CD4-positive, alpha-beta memory T cell (primary cell): ENCODE measurements at regions not wholly inside any gene's neighbourhood (a gene's known extent, or its start where the extent isn't known, plus 50 kb on each side); places are given as distances from the start of the nearest gene placed in this dataset.

Experiments
- CTCF ChIA-PET: fragments of 350-600 bp; sonication (Branson Sonifier 250); formaldehyde crosslinking; loops from one replicate; lab custom pipeline; 2021; ENCODE audit warnings: inconsistent platforms; ENCODE audit not compliant: partially characterized antibody; lab: Charles Lee
- POLR2A ChIA-PET: fragments of 350-600 bp; sonication (Branson Sonifier 250); formaldehyde crosslinking; loops from one replicate; lab custom pipeline; 2021; ENCODE audit not compliant: partially characterized antibody; lab: Charles Lee
- DNase-seq, 5 donors: peaks; one replicate each; pipeline versions ENCODE4 v3.0.0 to v3.0.0-alpha.2; 2020 to 2022; ENCODE audit warnings: mixed read lengths in 1 of 5
- H3K27ac ChIP-seq: one replicate; pipeline ENCODE4 v1.7.0; 2013; ENCODE audit warnings: low read depth, low read length
- H3K27me3 ChIP-seq: 2 replicates; pipeline ENCODE4 v1.7.0; 2013; ENCODE audit warnings: mild to moderate bottlenecking, low read length, moderate library complexity; ENCODE audit not compliant: insufficient read depth
- H3K36me3 ChIP-seq: 2 replicates; pipeline ENCODE4 v1.7.0; 2013; ENCODE audit warnings: mild to moderate bottlenecking, low read length, moderate library complexity; ENCODE audit not compliant: insufficient read depth
- H3K4me1 ChIP-seq: 2 replicates; pipeline ENCODE4 v1.7.0; 2013; ENCODE audit warnings: mild to moderate bottlenecking, low read length, moderate library complexity; ENCODE audit not compliant: insufficient read depth
- H3K4me3 ChIP-seq, 2 donors: one replicate each; pipeline ENCODE4 v1.7.0; 2013; ENCODE audit warnings: low read length in 2 of 2, mild to moderate bottlenecking in 1 of 2
- H3K9me3 ChIP-seq, 2 donors: one replicate each; pipeline ENCODE4 v1.7.0; 2013; ENCODE audit warnings: low read length in 2 of 2, control low read depth in 1 of 2; ENCODE audit not compliant: control insufficient read depth in 1 of 2
- H3K27ac Mint-ChIP-seq, 7 donors: one replicate each; pipeline ENCODE4 v1.8.0; 2020 to 2021; ENCODE audit warnings: mixed read lengths in 7 of 7, mild to moderate bottlenecking in 6 of 7, inconsistent platforms in 3 of 7, moderate library complexity in 3 of 7
- H3K27me3 Mint-ChIP-seq, 2 donors: one replicate each; pipeline ENCODE4 v1.8.0; 2020 to 2021; ENCODE audit warnings: mixed read lengths in 2 of 2
- H3K36me3 Mint-ChIP-seq, 2 donors: one replicate each; pipeline ENCODE4 v1.8.0; 2020 to 2021; ENCODE audit warnings: mixed read lengths in 2 of 2, inconsistent platforms in 1 of 2, mild to moderate bottlenecking in 1 of 2
- H3K4me1 Mint-ChIP-seq, 4 donors: one replicate each; pipeline ENCODE4 v1.8.0; 2020 to 2021; ENCODE audit warnings: mixed read lengths in 4 of 4, mild to moderate bottlenecking in 1 of 4
- H3K4me3 Mint-ChIP-seq, 8 donors: one replicate each; pipeline ENCODE4 v1.8.0; 2020 to 2021; ENCODE audit warnings: mixed read lengths in 8 of 8, mild to moderate bottlenecking in 7 of 8, moderate library complexity in 6 of 8, inconsistent platforms in 3 of 8
- H3K9me3 Mint-ChIP-seq, 8 donors: one replicate each; pipeline ENCODE4 v1.8.0; 2020 to 2021; ENCODE audit warnings: mixed read lengths in 8 of 8, mild to moderate bottlenecking in 5 of 8, inconsistent platforms in 3 of 8, moderate library complexity in 1 of 8
- intact Hi-C: fragments of 100-400 bp; cut with micrococcal nuclease; formaldehyde crosslinking; loops from one replicate; pipeline ENCODE4 v1.15.1; 2023

DNA sequence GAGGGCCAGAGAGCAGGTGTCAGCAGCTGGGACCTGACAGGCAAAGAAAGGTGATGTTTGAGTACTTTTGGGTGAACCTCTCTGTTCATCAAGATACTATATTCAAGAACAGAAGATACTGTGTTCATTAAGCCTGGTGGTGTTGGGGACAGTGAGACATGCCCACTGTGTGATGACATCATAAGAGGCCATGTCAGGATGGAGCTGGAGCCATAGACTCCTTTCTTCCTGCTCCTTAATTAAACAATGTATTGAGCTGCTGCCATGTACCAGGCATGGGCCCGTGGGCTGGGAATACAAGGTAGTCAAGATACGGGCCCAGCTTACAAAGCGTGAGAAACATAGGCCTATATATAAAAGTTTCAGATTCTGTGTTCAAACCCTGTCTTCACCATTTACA is 435.4 kb downstream of the RPS6KC1 start:
- Histone ChIP-seq H3K4me3 (no peak overlapping the region), H3K9me3 (no peaks in the 10 kb centered on the region), H3K27ac (no peak overlapping the region), H3K4me1 (no peaks in the 10 kb centered on the region), H3K27me3 (no peaks in the 10 kb centered on the region), H3K36me3 (no peaks in the 10 kb centered on the region)
- H3K27ac Mint-ChIP-seq: no peak overlapping the region
- no peaks in the 10 kb centered on the region for H3K36me3 Mint-ChIP-seq
- peaks cover 0 to 9% of the 10 kb centered on the region in 2 donors for H3K27me3 Mint-ChIP-seq
- H3K4me3 Mint-ChIP-seq: no peak overlapping the region
- no peaks in the 10 kb centered on the region for H3K4me1 Mint-ChIP-seq
- ChIA-PET POLR2A (no interaction called here), CTCF (no interaction called here)
- no peak for DNase-seq
- H3K9me3 Mint-ChIP-seq: peaks cover 0 to 4% (median under 1%) of the 10 kb centered on the region in 8 donors
- intact Hi-C loops: no loop called here

DNA sequence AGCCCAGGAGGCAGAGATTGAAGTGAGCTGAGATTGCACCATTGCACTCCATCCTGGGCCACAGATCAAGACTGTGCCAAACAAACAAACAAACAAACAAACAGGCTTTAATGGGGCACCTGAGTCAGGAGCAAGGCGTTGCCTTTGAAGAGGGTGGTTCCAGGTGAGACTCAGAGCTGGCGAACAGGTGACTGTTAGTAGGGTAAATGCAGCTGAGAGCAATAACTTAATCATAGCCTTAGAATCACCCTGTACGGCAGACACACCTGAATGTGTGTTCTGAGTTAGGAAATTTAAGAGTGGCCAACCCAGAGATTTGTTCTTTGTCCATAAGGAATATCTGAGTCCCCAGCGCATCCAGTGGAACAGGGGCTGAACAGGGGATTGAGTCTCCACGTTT is 440.4 kb downstream of the RPS6KC1 start:
- Histone ChIP-seq H3K9me3 (no peaks in the 10 kb centered on the region), H3K4me1 (no peaks in the 10 kb centered on the region), H3K36me3 (no peaks in the 10 kb centered on the region), H3K27ac (no peak overlapping the region), H3K27me3 (no peaks in the 10 kb centered on the region), H3K4me3 (no peak overlapping the region)
- intact Hi-C loops: no loop called here
- H3K4me3 Mint-ChIP-seq: no peak overlapping the region
- ChIA-PET CTCF (no interaction called here), POLR2A (no interaction called here)
- no peak for DNase-seq
- no peaks in the 10 kb centered on the region for H3K36me3 Mint-ChIP-seq
- H3K27ac Mint-ChIP-seq: no peak overlapping the region
- H3K27me3 Mint-ChIP-seq: peaks cover 5 to 7% of the 10 kb centered on the region in 2 donors
- no peaks in the 10 kb centered on the region for H3K4me1 Mint-ChIP-seq
- peaks cover 0 to 3% (median 0%) of the 10 kb centered on the region in 8 donors for H3K9me3 Mint-ChIP-seq

DNA sequence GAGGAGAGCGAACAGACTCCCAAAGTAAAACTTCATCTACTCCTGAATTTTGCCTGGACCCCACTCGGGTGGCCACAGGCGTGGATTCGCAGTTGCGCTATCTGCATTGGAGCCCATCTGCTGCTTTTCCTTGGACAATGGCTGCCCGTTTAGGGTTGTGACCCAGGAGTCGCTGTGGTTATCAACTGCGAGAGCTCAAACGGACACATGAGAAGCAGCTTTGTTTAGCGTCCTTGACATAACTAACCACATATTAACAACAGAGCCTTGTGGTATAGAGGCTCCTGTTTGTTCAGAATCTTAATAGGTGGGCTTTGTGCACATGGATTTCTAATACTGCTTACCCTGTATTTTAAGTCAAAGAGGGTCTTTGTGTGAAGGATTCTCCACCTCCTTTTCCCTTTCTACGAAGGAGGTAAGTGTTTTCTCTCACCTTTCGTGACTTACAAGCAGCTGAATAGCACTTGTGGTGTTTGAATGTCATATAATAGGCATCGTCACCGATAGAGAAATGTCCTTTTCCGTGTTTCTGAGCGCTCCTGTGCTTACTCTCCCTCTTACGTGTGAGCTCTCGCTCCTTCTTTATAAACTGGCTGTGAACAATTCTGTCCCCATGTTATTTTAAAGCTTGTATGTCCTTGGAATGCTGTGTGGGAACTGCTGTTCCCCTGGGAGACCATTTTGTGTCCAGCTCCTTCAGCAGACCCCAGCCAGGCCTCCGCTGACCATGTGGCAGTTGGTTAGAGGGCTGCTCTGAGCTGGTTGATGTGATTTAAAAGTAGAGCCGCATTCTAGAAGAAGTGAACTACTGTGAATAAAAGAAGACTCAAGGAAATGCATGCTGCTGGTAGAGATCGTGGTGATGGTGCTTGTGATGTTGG is 441.4 kb downstream of the RPS6KC1 start:
- Mint-ChIP-seq H3K27ac (no peak overlapping the region), H3K9me3 (peaks cover 0 to 3% (median 0%) of the 10 kb centered on the region in 8 donors), H3K4me1 (no peaks in the 10 kb centered on the region), H3K4me3 (no peak overlapping the region), H3K36me3 (no peaks in the 10 kb centered on the region), H3K27me3 (peaks cover 5 to 7% of the 10 kb centered on the region in 2 donors)
- intact Hi-C loops: no loop called here
- Histone ChIP-seq H3K36me3 (no peaks in the 10 kb centered on the region), H3K27ac (no peak overlapping the region), H3K27me3 (no peaks in the 10 kb centered on the region), H3K9me3 (no peaks in the 10 kb centered on the region), H3K4me1 (no peaks in the 10 kb centered on the region), H3K4me3 (no peak overlapping the region)
- CTCF ChIA-PET: no interaction called here
- POLR2A ChIA-PET: no interaction called here
- DNase-seq: no peak

DNA sequence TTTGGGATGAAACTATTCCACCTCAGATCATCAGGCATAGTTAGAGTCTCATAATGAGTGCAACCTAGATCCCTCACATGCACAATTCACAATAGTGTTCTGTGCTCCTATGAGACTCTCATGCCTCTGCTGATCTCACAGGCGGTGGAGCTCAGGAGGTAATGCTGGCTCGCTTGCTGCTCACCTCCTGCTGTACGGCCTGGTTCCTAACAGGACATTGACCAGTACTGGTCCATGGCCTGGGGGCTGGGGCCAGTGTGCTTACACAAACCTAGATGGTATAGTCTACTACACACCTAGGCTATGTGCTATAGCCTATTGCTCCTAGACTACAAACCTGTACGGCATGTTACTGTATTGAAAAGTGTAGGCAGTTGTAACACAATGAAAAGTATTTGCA is 448.4 kb downstream of the RPS6KC1 start:
- Mint-ChIP-seq H3K36me3 (no peaks in the 10 kb centered on the region), H3K9me3 (peaks cover 0 to 2% (median 0%) of the 10 kb centered on the region in 8 donors), H3K27me3 (peaks cover under 1 to 2% of the 10 kb centered on the region in 2 donors), H3K27ac (no peak overlapping the region), H3K4me1 (no peaks in the 10 kb centered on the region), H3K4me3 (no peak overlapping the region)
- Histone ChIP-seq H3K9me3 (no peaks in the 10 kb centered on the region), H3K36me3 (no peaks in the 10 kb centered on the region), H3K4me1 (no peaks in the 10 kb centered on the region), H3K27me3 (no peaks in the 10 kb centered on the region), H3K4me3 (no peak overlapping the region), H3K27ac (no peak overlapping the region)
- intact Hi-C loops: no loop called here
- DNase-seq: no peak
- ChIA-PET POLR2A (no interaction called here), CTCF (no interaction called here)

DNA sequence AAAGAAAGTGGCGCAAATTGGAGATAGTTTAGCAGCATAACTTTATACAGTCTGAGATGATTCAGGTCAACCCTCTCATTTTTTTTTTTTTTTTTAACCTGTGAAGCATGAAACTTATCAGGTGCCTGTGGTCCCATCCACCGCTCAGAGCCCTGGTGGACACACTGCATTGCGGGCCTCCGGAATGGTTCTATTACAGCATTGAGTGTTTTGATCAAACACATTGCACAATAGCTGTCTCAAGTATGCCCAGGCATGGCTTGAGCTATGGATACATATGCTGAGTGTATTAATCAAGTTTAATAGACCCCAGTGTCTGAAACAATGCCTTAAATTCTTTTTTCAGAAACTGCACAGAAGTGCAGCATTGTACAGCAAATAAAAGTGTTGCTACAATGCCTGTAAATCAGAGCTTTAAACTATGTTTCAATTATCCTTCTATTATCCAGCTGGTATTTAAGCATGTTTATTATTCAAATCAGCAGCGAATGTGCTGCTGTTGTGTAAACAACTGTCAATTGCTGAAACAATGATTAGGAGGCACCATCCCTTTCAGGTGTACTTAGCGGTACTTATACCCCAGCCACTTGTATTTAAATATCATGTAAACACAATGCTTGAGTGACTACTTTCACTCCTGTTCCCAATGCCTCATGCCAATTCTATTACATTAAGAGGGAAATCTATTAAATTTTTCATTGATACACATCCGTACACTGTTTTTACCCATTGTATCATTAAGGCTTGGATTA is 456.6 kb downstream of the RPS6KC1 start:
- intact Hi-C loops: no loop called here
- ChIA-PET CTCF (no interaction called here), POLR2A (no interaction called here)
- Mint-ChIP-seq H3K4me3 (no peak overlapping the region), H3K9me3 (peaks cover 0 to 7% (median 1%) of the 10 kb centered on the region in 8 donors), H3K27me3 (peaks cover 2% of the 10 kb centered on the region in 2 donors), H3K4me1 (no peaks in the 10 kb centered on the region), H3K36me3 (no peaks in the 10 kb centered on the region), H3K27ac (no peak overlapping the region)
- no peaks in the 10 kb centered on the region for H3K4me1 ChIP-seq
- H3K27ac ChIP-seq: no peak overlapping the region
- H3K27me3 ChIP-seq: no peaks in the 10 kb centered on the region
- H3K36me3 ChIP-seq: no peaks in the 10 kb centered on the region
- no peak overlapping the region for H3K4me3 ChIP-seq
- DNase-seq: no peak
- H3K9me3 ChIP-seq: no peaks in the 10 kb centered on the region

DNA sequence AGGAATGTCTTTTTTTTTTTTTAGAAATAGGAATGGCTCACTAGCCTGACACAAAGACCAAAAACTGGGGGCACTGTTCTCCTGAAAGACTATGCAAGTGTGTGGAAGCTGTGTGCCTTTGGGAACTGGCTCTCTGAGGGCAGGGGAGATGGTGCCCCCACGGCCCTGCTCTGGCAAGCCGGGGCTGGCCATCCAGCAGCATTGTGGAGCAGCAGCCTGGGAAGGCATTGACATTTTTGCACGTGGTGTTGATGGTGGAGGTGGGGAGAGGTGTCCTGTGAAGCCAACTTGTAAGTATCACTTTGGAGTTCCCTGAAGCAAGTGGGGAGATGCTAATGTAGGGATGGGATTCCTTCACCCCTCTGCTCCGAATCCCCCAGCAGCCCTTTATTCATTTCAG is 460.1 kb downstream of the RPS6KC1 start:
- H3K4me3 Mint-ChIP-seq: no peak overlapping the region
- Histone ChIP-seq H3K27ac (no peak overlapping the region), H3K4me3 (no peak overlapping the region), H3K36me3 (no peaks in the 10 kb centered on the region), H3K27me3 (no peaks in the 10 kb centered on the region), H3K9me3 (no peaks in the 10 kb centered on the region), H3K4me1 (no peaks in the 10 kb centered on the region)
- H3K27ac Mint-ChIP-seq: no peak overlapping the region
- peaks cover 2% of the 10 kb centered on the region in 2 donors for H3K27me3 Mint-ChIP-seq
- DNase-seq: no peak
- H3K9me3 Mint-ChIP-seq: peaks cover 0 to 5% (median under 1%) of the 10 kb centered on the region in 8 donors
- ChIA-PET POLR2A (no interaction called here), CTCF (no interaction called here)
- no peaks in the 10 kb centered on the region for H3K36me3 Mint-ChIP-seq
- intact Hi-C loops: no loop called here
- no peaks in the 10 kb centered on the region for H3K4me1 Mint-ChIP-seq

DNA sequence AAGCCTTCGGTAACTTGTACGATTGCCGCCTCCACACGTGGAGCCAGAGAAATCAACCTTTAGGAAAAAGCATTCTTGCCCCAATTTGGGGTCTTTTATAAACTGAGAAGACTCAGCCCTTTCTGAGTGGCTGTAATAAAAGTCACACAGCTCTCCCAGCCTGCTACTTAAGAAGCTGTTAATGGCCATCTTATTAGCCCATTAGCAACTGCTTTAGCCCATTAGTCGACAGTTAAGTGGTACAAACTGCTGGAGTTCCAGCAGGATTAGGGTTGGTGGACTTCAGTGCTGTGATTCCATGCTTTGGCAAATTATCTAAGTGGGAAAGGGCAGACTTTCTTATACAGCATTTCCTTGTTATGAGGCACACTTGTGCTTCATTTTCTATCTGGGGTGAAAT is 461.3 kb downstream of the RPS6KC1 start:
- H3K36me3 Mint-ChIP-seq: no peaks in the 10 kb centered on the region
- CTCF ChIA-PET: no interaction called here
- no peak overlapping the region for H3K4me3 Mint-ChIP-seq

More for the DNA sequence above, 461.3 kb downstream of the RPS6KC1 start:
- H3K4me1 Mint-ChIP-seq: no peaks in the 10 kb centered on the region
- Histone ChIP-seq H3K4me1 (no peaks in the 10 kb centered on the region), H3K27me3 (no peaks in the 10 kb centered on the region), H3K27ac (no peak overlapping the region), H3K9me3 (no peaks in the 10 kb centered on the region), H3K36me3 (no peaks in the 10 kb centered on the region), H3K4me3 (no peak overlapping the region)
- peaks cover 0 to 6% (median 2%) of the 10 kb centered on the region in 8 donors for H3K9me3 Mint-ChIP-seq
- DNase-seq: no peak
- H3K27me3 Mint-ChIP-seq: peaks cover 2% of the 10 kb centered on the region in 2 donors
- no peak overlapping the region for H3K27ac Mint-ChIP-seq
- POLR2A ChIA-PET: no interaction called here
- intact Hi-C loops: no loop called here
